ENCODE measurements at regions not wholly inside any gene's neighbourhood (a gene's known extent, or its start where the extent isn't known, plus 50 kb on each side); places are given as distances from the start of the nearest gene placed in this dataset.

- Histone ChIP-seq H3K9ac (ENCODE audit: low read depth in 2 of 2, low read length in 2 of 2) (no peak overlapping the region), H3K4me3 (no peak overlapping the region), H3K27me3 (no peaks in the 10 kb centered on the region), H3K27ac (no peak overlapping the region), H3K9me3 (no peaks in the 10 kb centered on the region), H3K4me1 (no peaks in the 10 kb centered on the region), H3K36me3 (no peaks in the 10 kb centered on the region)
- intact Hi-C loops (cut with DNase I) = no loop called here
- DNase-seq = no peak
- TF ChIP-seq CTCF (IDR thresholded peaks at IDR 0.05) = no peak
Observed at GRCh38 chr5:99614888-99615287, 686.1 kb upstream of the CHD1 start.

GRCh38 chr5:99607124-99607523, 678.3 kb upstream of the CHD1 start:
- Histone ChIP-seq H3K4me1 (no peaks in the 10 kb centered on the region), H3K27me3 (no peaks in the 10 kb centered on the region), H3K4me3 (no peak overlapping the region), H3K9me3 (no peaks in the 10 kb centered on the region), H3K27ac (no peak overlapping the region), H3K9ac (ENCODE audit: low read depth in 2 of 2, low read length in 2 of 2) (no peak overlapping the region), H3K36me3 (no peaks in the 10 kb centered on the region)
- DNase-seq = no peak
- TF ChIP-seq CTCF (IDR thresholded peaks at IDR 0.05) = no peak
- intact Hi-C loops (cut with DNase I) = no loop called here

GRCh38 chr5:99605904-99606303, 677.1 kb upstream of the CHD1 start:
- H3K4me3 ChIP-seq = no peak overlapping the region
- no peaks in the 10 kb centered on the region for H3K9me3 ChIP-seq
- H3K4me1 ChIP-seq = no peaks in the 10 kb centered on the region
- no peak for DNase-seq
- H3K27me3 ChIP-seq = no peaks in the 10 kb centered on the region
- no peak overlapping the region for H3K27ac ChIP-seq
- TF ChIP-seq CTCF (IDR thresholded peaks at IDR 0.05) = no peak
- intact Hi-C loops (cut with DNase I) = no loop called here
- H3K36me3 ChIP-seq = no peaks in the 10 kb centered on the region
- H3K9ac ChIP-seq (ENCODE audit: low read depth in 2 of 2, low read length in 2 of 2) = no peak overlapping the region

- no peak overlapping the region for H3K9ac ChIP-seq (ENCODE audit: low read depth in 2 of 2, low read length in 2 of 2)
- no peaks in the 10 kb centered on the region for H3K36me3 ChIP-seq
- no peak overlapping the region for H3K4me3 ChIP-seq
- no peak for TF ChIP-seq CTCF (IDR thresholded peaks at IDR 0.05)
- intact Hi-C loops (cut with DNase I) = no loop called here
- H3K27me3 ChIP-seq = no peaks in the 10 kb centered on the region
- no peak for DNase-seq
- H3K4me1 ChIP-seq = no peaks in the 10 kb centered on the region
- no peaks in the 10 kb centered on the region for H3K9me3 ChIP-seq
- H3K27ac ChIP-seq = no peak overlapping the region
Observed at GRCh38 chr5:99600952-99601351, 672.1 kb upstream of the CHD1 start.

GRCh38 chr5:99590806-99591205, 662.0 kb upstream of the CHD1 start:
- Histone ChIP-seq H3K4me1 (no peaks in the 10 kb centered on the region), H3K27ac (no peak overlapping the region), H3K4me3 (no peak overlapping the region), H3K9ac (ENCODE audit: low read depth in 2 of 2, low read length in 2 of 2) (no peak overlapping the region), H3K9me3 (no peaks in the 10 kb centered on the region), H3K36me3 (no peaks in the 10 kb centered on the region), H3K27me3 (no peaks in the 10 kb centered on the region)
- no peak for TF ChIP-seq CTCF (IDR thresholded peaks at IDR 0.05)
- no peak for DNase-seq
- intact Hi-C loops (cut with DNase I) = no loop called here

GRCh38 chr5:99589424-99589823, 660.6 kb upstream of the CHD1 start:
- Histone ChIP-seq H3K4me1 (no peaks in the 10 kb centered on the region), H3K36me3 (no peaks in the 10 kb centered on the region), H3K9me3 (no peaks in the 10 kb centered on the region), H3K9ac (ENCODE audit: low read depth in 2 of 2, low read length in 2 of 2) (no peak overlapping the region), H3K27me3 (no peaks in the 10 kb centered on the region), H3K27ac (no peak overlapping the region), H3K4me3 (no peak overlapping the region)
- DNase-seq = no peak
- no peak for TF ChIP-seq CTCF (IDR thresholded peaks at IDR 0.05)
- intact Hi-C loops (cut with DNase I) = no loop called here
